Spleen (tissue), 7 donors: ENCODE measurements at regions not wholly inside any gene's neighbourhood (a gene's known extent, or its start where the extent isn't known, plus 50 kb on each side); places are given as distances from the start of the nearest gene placed in this dataset.

ENCODE experiments used
- CTCF ChIP-seq, 11 experiments: fragments of 200-600 bp in 7 of 11; fragments of 450-650 bp in 4 of 11; sonication (generic) in 4 of 11; IDR thresholded peaks in 8 of 11; conservative IDR thresholded peaks in 3 of 11; 1 replicate in 7 of 11; 2 replicates in 4 of 11; pipeline versions ENCODE4 v1.4.0 to v1.8.0; 2016 to 2021; ENCODE audit warnings: antibody characterized with exemption in 11 of 11, inconsistent platforms in 4 of 11, mild to moderate bottlenecking in 1 of 11
- POLR2A ChIP-seq, 3 donors: fragments of 450-650 bp; IDR thresholded peaks; one replicate each; pipeline ENCODE4 v1.5.1; 2017; ENCODE audit warnings: antibody characterized with exemption in 3 of 3, mild to moderate bottlenecking in 1 of 3
- POLR2AphosphoS5 ChIP-seq, 3 donors: sonication (generic); formaldehyde crosslinking; IDR thresholded peaks; one replicate each; pipeline ENCODE4 v1.5.1; 2017; ENCODE audit warnings: antibody characterized with exemption in 3 of 3
- donor health status: DM: no; HTN: no; CAD: no; lungs with moderate emphysema.
- donor health status: DM: no; HTN: no; CAD: no.
- donor health status: DM: no; HTN: no; CAD: no.

DNA sequence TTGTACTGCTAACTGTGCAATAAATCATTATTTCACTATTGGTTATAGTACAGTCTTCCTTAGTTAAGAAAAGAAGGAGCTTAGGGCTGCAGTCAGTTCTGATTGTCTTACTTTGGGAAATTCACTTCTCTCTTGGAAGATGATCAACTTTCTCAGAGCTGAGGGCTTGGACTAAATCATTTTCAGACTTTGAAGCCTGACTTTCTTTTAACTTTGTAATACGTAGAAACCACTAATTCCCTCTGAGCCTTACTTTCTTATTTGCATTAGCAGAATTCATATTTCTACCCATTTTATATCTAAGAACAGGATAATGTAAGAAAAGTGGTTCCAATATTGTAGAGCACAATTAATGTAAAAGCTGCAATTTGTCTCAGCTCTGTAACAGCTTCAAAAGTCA lies 386.4 kb downstream of the TRIB2 start:
- TF ChIP-seq CTCF (IDR thresholded peaks at IDR 0.05 in 8 of 11, conservative IDR thresholded peaks at IDR 0.05 in 3 of 11) (no peak), POLR2A (IDR thresholded peaks at IDR 0.05) (no peak), POLR2AphosphoS5 (IDR thresholded peaks at IDR 0.05) (no peak)
